ENCODE measurements at regions not wholly inside any gene's neighbourhood (a gene's known extent, or its start where the extent isn't known, plus 50 kb on each side); places are given as distances from the start of the nearest gene placed in this dataset.
A peak's percentile ranks its signal among the peaks of the same experiment; 100 is the strongest.
"Not testable (repeated sequence)": the region's sequence is repeated elsewhere in the genome, so short reads cannot be mapped to it uniquely, and the experiment has no call there.

DNA sequence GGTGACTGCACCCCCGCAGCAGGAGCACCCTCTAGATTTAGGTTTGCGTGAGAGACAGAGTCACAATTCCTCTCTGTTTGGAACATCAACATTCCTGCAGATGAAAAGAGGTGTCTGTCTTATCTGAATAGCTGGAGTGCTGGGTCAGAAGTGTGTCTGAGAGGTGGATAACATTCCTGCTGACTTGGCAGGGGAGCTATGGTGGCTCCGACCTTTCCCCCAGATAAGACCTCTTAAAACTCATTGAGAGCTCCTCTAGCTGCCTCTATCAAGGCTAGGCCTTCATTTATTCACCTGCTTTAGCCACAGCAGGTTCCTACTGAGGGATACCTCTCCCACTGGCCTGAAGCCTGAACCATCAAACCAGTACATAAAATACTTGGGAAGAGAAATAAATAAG is 615.5 kb downstream of the LRRC70 start:
- no peak for DNase-seq

DNA sequence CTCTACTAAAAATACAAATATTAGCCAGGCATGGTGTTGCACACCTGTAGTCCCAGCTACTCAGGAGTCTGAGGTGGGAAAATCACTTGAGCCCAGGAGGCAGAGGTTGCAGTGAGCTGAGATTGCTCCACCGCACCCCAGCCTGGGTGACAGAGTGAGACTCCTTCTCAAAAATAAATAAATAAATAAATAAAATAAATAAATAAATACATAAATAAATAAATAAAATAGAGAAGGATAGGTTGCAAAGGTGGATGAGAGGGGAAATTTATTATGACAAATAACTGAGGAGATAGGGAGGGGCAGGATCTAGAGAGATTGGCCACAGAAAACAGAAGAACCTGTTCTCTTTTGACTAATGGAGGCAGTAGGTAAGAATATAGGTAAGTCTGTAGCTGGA is 601.6 kb downstream of the LRRC70 start:
- DNase-seq = not testable (repeated sequence)

DNA sequence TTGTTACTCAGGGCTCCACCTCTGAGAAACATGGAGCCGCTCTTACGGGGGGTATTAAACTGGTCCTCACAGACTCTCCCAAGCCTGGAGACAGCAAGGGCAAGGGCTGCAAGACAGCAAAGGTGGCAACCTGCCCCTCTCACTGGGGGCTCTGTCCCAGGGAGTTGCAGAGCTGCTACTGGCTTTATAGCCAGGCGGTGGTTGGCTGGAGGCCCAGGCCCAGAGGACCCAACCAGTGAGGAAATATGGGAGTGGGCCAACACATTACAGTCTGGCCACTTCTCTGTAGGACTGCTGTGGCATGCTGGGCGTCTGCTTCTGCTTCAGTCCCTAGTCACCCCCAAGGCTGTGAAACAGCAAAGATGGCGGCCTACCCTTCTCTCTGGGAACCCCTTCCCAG is 597.2 kb downstream of the LRRC70 start:
- no peak for DNase-seq

DNA sequence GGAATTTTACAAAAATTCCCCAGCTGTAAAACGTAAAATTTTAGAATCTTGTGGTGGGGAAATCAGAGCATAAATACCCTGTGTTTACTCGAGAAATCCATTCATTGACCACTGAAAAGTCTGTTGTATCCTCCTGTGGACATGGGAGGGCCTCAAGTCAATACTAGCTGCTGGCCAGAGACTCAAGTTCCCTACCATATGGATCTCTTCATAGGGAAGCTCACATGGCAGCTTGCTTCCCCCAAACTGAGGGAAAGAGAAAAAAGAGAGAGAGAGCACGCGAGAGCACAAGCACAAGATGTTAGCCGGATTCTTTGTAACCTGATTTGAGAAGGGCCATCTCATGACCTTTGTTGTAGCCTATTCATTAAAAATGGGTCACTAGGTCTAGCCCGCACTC is 591.9 kb downstream of the LRRC70 start:
- DNase-seq = no peak

DNA sequence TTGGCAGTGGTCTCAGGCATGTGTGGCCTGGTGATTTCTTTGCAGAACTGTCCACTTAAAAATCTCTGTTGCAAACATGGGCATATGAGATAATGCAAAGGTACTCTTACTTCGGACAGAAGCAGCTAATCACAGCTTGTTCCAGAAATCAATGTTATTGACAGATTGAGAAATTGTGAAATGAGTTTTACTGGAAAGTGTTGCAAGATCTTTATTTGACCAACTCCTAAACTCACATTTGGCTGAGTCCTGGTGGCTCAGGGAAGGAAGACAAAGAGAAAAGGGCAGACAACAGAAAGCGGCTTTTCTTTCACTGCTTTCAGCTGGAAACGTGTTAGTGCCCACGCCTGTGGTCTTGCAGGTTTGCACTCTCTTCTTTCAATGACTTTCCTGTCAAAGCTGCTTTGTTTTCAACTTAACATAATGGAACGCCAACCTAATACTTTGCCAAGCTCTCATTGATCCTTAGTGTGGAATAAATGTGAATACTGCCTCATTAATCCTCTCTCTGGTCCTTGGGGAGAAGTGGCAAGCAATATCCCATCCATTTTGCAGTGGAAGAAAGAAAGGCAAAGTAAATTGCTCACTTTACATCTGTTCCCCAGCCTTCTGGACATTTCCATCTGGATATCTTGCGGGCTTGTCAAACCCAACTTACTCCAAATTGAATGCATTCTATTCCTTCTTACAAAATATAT is 586.4 kb downstream of the LRRC70 start:
- DNase-seq = no peak

DNA sequence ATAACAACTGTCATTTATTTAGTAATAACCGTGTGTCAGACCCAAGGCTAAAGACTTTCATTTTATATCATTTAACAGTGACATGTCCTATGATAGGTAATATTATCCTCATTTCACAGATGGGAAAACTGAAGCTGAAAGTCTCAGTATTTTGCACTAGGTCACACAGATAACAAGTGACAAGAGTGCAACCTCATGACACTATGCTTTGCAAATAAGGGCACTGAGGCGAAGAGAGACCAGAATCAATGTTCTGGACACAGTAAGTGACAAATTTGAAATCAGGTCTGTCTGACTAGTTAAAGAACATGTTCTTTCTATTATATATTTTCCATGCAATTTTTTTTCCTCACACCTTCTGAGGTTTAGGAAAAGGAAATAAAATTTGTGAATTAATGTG is 585.7 kb downstream of the LRRC70 start:
- DNase-seq = no peak

DNA sequence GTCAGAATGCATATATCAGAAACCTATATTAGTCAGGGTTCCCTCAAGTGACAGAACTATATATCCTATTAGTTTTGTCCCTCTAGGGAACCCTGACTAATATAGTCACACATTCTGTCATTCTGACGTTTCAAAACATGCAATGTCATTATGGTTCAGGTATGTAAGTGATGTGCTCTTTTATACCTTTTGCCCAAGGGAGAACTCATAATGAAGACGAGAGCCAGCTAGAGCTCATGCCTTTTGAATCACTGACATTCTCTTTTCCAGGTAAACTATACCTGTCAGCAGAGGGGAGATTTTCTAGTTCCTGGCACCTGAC is 576.7 kb downstream of the LRRC70 start:
- no peak for DNase-seq

DNA sequence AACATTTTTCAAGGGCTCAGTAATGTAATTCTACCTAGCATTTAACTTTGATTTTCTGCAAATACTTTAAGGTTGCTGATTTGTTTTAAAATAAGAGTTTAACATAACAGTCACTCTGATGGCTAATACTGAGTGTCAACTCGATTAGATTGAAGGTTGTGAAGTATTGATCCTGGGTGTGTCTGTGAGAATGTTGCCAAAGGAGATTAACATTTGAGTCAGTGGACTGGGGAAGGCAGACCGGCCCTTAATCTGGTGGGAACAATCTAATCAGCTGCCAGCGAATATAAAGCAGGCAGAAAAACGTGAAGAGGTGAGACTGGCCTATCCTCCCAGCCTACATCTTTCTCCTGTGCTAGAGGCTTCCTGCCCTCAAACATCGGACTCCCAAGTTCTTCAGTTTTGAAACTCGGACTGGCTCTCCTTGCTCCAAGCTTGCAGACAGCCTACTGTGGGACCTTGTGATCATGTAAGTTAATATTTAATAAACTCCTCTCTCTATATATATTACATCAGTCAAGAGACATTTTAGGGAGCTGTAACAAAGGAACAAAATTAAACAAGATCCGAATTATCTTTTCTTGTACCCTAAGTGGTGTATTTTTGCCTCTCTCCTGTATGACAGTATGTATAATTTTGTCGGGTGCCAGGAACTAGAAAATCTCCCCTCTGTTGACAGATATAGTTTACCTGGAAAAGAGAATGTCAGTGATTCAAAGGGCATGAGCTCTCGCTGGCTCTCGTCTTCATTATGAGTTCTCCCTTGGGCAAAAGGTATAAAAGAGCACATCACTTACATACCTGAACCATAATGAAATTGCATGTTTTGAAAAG is 576.1 kb downstream of the LRRC70 start:
- no peak for DNase-seq

DNA sequence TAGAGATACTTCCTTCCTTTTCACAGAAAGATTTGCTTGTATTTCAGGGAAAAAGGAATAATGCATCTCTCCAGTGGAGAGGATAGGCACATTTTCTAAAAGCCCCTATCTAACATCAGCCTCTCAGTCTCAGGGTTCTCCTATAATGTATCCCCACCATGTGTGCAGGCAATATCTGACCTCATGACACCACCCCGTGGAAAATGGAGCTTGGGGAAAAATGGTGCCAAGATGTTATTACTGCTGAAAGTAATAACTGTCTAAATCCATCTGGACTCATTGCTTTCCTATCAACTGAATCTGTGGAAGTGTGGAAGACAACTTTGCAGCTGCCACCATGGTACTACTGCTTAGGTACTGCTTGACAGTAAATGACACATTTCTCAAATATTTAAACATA is 574.3 kb downstream of the LRRC70 start:
- DNase-seq = no peak

DNA sequence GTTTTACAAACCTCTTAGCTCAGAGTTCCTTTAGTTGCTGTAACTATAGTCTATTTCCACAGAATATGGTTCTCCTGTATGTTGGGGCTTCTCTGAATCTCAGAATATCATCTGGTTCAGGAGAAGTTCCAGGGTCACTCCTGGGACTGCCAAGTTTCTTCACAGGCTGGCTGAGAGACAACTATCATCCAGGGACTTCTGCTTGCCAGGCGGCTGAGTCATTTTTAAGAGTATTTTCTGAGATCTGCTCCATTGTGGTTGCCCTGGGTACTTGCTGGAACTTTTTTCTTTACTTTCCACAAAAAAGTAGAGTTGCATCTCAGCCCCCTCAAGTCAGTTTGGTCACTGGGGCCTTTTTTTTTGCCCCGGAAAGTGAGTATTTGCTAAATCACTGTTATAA is 566.5 kb downstream of the LRRC70 start:
- no peak for DNase-seq

DNA sequence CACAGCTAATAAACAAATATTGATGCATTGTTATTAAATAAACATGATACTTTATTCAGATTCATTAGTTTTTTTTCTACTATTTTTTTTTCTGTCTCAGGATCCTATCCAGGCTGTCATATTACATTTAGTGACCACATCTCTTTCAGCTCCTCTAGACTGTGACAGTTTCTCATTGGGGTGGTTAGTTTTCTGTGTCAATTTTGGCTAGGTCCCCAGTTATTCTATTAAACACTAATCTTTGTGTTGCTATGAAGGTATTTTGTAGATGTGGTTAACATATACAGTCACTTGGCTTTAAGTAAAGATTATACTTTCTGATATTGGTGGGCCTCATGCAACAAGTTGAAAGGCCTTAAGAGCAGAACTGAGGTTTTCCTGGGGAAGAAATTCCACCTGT is 563.0 kb downstream of the LRRC70 start:
- DNase-seq = no peak

DNA sequence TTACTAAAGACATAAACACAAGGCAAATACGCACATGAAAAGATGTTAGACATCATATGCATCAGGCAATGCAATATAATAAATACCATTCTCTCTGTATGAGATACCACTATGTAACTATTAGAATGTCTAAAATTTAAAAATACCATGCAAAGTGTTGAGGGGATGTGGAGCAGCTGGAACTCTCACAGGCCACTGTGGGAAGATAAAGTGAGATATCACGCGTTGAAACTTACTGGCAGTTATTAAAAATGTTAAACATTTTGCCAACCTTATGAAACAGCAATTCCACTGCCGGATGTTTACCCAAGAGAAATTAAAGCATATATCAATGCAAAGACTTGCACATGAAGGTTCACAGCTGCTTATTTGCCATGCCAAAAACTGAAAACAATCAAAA is 556.7 kb downstream of the LRRC70 start:
- no peak for DNase-seq

DNA sequence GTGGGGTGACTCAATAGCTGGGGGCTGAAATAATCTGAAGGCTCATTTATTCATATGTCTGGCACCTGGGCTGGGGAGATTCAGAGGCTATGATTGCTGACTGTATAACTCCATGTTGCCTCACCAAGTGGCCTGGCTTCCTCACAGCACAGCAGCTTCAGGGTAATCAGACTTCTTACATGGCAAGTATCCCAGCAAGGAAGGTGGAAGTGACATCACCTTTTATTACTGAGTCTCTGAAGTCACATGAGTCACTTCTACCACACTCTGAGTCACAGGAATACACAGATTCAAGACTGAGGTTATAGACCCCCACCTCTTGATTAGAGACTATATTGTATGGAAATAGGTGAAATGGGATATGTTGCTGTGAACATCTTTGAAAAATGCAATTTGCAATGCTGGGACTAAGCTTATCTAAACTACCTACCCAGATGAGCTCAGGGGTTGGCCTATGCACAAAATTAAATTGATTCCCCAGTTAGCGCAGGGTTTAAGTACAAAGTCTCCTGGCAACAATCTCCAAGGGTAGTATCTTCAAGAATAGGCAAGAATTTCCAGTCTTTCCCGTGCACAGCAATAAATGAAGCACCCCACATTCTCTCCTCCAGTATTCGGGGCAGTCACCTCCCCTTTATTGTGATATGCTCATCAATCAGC is 553.1 kb downstream of the LRRC70 start:
- no peak for DNase-seq

DNA sequence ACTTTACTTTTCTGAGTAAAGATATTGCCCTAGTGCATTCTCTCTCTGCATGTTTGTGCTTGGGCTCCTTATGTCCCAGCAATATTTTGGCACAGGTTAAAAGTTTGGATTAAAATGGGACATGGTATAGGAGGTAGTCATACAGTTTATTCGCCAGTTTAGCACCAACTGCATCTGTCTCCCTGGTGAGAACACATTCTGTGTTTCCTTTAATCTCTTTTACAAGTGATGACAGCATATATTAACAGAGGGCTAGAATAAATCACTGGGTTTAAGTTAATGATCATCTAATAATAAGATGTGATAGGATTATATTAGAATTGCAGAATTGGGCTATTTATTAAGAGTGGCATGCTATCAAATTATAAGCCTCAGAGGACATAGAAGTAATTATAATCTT is 550.1 kb downstream of the LRRC70 start:
- no peak for DNase-seq

DNA sequence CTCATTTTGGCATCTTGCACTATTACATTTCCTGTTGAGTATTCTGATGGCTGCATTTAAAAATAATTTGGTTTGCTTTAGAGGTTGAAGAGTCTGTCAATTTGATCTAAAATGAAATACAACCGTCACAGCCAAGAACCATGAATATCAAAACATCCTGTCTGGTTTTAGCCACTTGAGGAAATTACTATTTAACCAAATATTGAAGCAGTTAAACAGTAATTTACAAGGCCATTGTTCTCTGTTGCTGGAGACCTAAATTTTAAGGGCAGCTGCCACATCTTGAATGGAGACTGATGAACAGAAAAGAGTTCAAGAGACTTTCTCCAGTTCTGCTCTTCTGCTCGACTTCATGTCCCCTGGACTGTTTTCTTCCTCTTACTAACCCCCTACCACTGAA is 549.4 kb downstream of the LRRC70 start:
- no peak for DNase-seq

DNA sequence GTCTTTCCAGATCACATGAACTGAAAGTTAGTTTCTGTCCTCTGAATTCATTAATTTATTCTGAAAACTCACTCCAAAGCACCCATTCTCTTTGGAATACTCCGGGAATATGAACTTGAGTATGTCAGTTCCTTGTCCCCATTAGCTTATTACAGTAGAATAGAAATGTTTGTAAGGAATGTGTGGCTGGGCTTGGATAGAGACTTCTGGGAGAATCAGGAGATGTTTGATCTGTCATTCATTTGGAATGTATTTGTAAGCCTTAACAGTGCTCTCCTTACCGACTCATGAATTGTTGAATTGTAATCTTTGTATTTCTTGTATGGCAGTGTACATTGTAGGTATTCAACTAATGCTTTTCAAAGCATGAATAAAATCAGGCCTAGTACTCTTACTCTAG is 548.4 kb downstream of the LRRC70 start:
- DNase-seq = no peak

DNA sequence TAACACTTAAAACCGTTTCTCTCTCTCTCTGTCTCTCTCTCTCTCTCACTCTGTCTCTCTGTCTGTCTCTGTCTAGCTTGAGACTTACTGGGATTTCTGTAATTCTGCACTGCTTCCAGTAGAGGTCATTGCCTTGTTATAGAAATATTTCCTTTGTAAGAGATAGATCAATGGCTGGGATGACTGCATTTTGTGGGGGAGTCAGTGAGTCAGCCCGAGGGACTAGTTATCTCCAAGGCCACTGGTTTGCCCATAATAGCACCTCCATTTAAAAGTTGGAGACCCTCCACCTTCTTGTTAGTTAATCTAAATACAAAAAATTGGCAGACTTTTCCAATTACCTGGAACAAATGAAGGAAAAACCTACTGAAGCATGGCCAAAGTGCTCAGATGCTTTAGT is 547.2 kb downstream of the LRRC70 start:
- DNase-seq = peak; percentile 19

DNA sequence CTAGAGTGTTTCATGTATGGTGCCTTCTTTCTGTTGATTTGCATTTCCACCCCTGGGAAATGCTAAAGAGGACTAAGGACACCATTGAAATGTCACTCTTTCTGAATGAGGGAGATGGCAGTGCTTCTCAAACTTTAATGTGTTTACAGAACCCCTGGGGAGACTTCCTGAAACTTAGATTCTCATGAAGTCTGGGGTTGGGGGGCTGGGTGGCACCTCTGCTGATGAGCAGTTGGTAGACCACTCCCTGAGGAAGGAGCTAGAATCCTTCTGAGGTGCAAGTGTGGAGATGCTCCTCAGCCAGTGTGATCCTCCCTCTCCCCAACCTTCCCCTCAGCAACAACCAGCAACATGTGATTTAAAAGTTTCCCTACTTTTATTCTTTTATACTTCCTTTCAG is 546.8 kb downstream of the LRRC70 start:
- DNase-seq = no peak

DNA sequence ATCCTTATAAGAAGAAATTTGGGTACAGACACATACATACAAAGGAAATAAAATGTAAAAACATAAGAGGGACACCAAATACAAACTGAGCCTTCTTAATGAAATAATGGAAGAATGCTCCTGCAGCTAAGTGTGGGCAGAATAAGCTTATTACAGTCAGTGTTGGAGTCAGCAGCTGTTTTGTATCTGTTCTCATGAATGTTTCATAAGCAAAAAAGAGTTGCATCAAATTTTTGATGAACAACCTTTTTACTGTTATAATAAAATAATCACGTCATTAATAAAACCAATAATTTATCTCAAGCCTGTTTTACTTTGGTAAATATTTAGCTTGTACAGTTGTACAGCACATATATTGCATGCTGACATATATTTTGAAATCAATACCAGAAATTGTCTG is 545.6 kb downstream of the LRRC70 start:
- DNase-seq = no peak

DNA sequence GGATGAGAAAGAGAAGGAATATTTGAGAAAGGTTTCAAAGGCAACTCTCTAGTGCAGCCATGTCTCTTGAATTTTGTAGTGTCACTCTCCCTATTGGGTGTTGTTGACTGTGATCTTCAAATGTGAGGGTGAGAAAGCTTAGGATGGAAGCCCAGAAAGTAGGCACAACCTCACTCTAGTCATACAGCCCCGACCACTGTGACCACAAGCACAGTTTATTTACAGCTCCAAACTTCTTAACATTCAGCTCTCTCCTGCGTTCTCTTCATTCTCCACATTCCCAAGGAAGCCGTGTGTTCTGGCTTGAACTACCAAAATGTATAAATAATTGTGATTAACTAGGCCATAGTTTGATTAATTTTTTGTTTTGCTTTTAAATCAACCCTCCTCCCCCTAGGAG is 542.9 kb downstream of the LRRC70 start:
- no peak for DNase-seq

DNA sequence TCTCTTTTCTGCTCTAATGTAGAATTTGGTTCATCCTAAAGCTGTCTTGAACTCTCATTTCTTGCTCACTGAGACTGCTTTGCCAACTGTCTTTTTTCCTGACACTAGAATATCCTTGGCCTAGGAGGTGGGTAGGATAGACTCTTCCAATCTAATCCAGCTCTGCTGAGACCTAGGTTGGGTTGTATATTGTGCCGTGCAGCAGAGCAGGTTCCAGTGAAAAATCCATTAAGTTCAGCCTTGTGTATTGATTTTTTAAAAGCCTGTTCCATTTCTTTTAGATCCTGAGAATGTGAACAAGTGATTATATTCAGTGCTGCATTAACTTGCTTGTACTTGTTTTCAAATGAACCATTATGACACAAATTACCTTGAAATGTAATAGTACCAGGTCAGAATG is 539.6 kb downstream of the LRRC70 start:
- no peak for DNase-seq

DNA sequence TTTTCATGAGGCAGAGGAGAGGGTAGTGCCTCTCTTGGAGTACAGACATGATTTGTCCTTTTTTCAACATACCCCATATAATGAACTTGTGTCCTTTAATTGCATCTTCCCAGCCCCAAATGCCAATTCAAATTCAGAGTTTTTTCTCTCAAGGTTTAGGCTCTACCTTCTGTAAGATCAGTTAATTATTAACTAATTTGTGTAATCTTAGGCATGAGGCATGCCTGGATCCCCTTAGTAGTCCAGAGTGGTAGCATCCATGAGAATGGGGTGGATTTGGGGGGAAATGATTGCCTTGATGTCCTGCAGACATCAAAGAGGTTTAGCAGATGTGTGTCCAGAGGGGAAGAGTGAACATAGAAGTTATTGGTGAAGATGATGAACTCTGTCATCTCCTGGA is 533.3 kb downstream of the LRRC70 start:
- no peak for DNase-seq

DNA sequence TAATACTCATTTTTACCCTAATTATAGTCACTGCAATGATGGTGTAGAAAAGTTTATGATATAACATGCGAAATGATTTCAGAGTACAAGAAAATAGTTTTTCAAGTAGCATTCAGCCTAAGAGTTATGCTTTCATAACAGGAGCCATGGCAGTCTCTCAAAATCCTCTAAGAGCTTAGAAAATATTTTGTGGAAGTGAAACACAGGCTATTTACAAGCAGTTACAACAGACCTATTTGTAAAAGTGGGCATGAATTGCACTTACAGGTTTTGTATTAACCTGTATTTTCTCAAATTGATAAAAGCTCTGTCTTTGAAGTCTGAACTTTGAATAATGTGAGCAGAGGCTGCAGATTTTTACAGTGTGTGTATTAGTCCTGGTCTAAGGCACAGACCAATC is 523.3 kb downstream of the LRRC70 start:
- DNase-seq = no peak

DNA sequence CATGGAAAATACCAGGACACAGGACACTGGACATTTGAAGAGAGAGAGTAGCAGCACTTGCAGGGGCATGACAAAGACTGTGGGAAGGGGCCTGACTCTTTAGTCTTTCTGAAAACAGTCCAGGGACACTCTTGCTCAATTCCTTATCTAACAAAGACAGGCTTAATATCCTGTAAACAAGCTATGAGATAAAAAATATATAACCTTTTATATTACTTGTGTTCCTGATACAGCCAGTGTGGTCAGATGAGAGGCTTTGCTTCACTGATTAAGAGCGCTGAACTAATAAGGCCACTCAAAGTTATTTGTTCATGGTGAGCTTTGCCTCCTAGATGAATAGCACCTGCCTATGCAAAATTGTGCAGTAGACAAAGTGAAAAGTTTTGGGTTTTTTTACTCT is 518.7 kb downstream of the LRRC70 start:
- no peak for DNase-seq
